Cardiac fibroblast (primary cell): ENCODE measurements at regions not wholly inside any gene's neighbourhood (a gene's known extent, or its start where the extent isn't known, plus 50 kb on each side); places are given as distances from the start of the nearest gene placed in this dataset.

ENCODE experiments used
- DNase-seq, 2 donors: peaks; one replicate each; pipeline versions ENCODE4 v3.0.0 to v3.0.0-alpha.2; 2010; ENCODE audit warnings: low read depth in 2 of 2
- H3K4me3 ChIP-seq, 2 donors: replicated peaks in 1 of 2; 1 replicate in 1 of 2; 2 replicates in 1 of 2; pipeline ENCODE4 v1.5.1; 2011; ENCODE audit warnings: low read depth in 2 of 2, low read length in 2 of 2, mild to moderate bottlenecking in 2 of 2, moderate library complexity in 1 of 2
- CTCF ChIP-seq: IDR thresholded peaks from one replicate; pipeline ENCODE4 v1.5.1; 2011; ENCODE audit warnings: low read depth, mild to moderate bottlenecking, low read length, inconsistent platforms

- no peak for TF ChIP-seq CTCF
- H3K4me3 ChIP-seq, result no peak overlapping the region
- DNase-seq, result no peak
Measured at GRCh38 chr5:133744051-133744959, 132.0 kb upstream of the FSTL4 start.

GRCh38 chr5:133742431-133742988 lies 130.2 kb upstream of the FSTL4 start:
- no peak overlapping the region for H3K4me3 ChIP-seq
- DNase-seq, result no peak
- TF ChIP-seq CTCF, result no peak

- no peak overlapping the region for H3K4me3 ChIP-seq
- no peak for TF ChIP-seq CTCF
- no peak for DNase-seq
Measured at GRCh38 chr5:133741818-133742355, 129.5 kb upstream of the FSTL4 start.

GRCh38 chr5:133741396-133741795 lies 129.1 kb upstream of the FSTL4 start:
- DNase-seq, result no peak
- no peak overlapping the region for H3K4me3 ChIP-seq
- TF ChIP-seq CTCF, result no peak

- no peak overlapping the region for H3K4me3 ChIP-seq
Measured at GRCh38 chr5:133739181-133739780, 126.9 kb upstream of the FSTL4 start.

GRCh38 chr5:133738271-133738670 lies 125.9 kb upstream of the FSTL4 start:
- no peak for TF ChIP-seq CTCF
- no peak for DNase-seq
- no peak overlapping the region for H3K4me3 ChIP-seq

More at GRCh38 chr5:133739181-133739780, 126.9 kb upstream of the FSTL4 start:
- DNase-seq, result no peak
- no peak for TF ChIP-seq CTCF
